IPS DF 19.7 (cell line): ENCODE measurements at regions not wholly inside any gene's neighbourhood (a gene's known extent, or its start where the extent isn't known, plus 50 kb on each side); places are given as distances from the start of the nearest gene placed in this dataset.

Experiments
- DNase-seq: peaks from one replicate; pipeline ENCODE4 v3.0.0-alpha.2; 2013; ENCODE audit warnings: low read depth, low spot score

DNA sequence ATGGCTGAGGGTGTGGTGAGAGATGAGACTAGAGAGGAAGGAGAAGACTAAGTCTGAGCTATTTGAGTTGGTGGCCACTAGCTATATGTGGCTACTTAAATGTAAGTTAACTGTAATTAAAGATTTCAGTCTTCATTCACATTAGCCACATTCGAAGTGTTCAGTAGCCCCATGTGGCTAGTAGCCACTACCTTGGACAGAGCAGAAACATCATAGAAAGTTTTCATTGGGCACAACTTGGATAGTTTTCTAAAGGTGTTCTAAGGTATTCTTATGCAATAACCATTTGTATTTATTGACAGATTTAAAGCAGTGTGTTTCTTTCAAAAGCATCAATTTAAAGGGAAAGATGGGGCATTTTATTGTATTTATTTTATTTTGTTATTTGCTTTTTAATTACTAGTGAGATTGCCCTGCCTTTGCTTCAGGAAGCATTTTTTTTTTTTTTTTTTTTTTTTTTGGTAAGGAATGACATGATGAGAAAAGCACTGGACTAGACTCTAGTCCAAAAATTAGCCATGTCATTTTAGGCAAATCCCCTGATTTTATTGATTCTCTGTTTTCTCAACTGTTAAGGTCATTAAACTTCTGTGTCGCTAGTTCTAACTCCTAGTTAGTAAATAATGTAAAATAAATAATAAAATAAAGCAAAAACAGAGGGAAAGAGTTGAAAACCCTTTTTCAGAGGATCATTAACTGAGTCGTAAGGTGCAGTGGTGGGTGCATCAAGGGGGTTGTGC is 153.0 kb upstream of the ROBO2 start:
- DNase-seq = no peak

DNA sequence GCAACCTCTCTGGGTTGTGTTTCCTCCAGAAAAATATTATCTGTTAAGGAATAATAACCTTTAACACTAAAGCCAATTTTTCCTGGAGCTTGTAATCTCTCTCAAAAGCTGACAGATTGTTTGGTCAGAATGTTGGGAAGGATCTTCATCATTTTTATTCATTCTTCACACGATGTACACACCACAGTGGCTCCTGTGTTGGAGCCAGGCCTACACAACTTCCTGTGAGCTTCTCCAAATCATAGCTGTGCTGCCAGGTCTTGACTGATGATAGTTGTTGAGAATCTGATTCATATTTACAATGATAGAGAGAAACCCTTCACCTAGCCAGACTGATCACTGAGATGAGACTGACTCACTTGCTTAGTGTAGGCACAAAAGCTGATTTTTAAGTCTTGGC is 151.0 kb upstream of the ROBO2 start:
- DNase-seq = no peak

- DNase-seq = no peak
Observed at GRCh38 chr3:76889911-76890310, 150.0 kb upstream of the ROBO2 start.

- DNase-seq = no peak
Observed at GRCh38 chr3:76897076-76897475, 142.8 kb upstream of the ROBO2 start.

DNA sequence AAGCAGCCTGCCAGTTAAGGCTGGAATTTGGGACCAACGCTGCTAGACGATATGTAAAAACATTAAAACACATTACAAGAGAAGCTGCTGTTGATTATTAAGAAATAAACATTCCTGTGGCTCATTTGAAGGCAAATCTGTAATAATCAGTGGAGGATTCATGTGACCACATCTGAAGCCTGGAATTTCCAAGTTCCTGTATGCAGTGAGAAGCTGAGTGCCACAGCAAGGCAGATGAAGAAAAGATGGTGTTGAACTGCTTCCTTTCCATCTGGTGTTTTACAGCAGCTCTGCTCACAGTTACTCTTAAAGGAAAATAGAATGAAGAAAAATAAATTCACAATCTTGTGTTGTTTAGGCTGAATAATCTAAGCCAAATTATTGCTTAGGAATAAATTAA is 139.3 kb upstream of the ROBO2 start:
- DNase-seq = no peak

DNA sequence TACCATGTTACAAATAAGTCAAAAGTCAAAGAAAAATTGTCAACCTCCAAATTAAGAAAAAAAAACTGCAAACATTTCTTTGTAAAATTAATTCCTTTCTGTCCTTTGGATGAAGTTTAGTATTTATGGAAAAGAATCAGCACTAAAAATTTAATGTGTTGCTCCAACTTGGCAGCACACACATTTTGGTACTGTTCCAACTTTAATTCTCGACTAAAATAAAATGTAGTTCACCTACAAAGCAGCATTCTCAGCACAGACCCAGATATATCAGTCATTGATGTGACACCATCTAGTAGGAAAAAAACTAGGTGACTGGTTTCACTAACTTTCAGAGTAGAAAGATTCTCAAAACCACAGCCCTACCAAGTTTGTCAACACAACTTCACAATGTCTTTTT is 131.7 kb upstream of the ROBO2 start:
- DNase-seq = no peak

DNA sequence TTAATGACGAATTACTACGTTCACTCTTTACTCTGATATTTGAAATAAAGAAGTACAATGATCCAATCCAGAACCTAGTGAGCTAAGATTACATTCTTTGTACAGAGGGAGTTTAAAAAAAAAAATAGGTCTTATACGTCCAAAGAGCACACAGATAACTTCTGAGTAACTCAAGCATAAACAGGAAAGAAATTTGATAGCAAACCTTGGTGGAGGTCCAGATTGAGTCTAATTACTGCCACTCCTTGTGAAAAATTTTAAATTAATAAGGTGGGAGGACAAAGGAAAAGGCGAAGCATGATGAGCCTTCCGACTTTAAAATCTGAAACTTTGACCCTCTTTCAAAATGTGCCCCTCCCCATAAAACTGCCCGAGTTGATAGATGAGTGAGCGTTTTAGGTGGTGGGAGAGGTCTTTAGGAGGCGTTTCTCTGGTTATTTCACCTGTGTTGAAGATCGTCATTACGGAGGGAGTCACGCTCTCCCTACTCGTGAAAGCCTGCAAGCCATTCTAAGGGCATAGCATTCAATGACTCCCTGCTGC is 127.0 kb upstream of the ROBO2 start:
- DNase-seq = no peak

GRCh38 chr3:76917436-76917835 is 122.5 kb upstream of the ROBO2 start:
- DNase-seq = no peak

GRCh38 chr3:76920511-76920910 is 119.4 kb upstream of the ROBO2 start:
- DNase-seq = no peak

DNA sequence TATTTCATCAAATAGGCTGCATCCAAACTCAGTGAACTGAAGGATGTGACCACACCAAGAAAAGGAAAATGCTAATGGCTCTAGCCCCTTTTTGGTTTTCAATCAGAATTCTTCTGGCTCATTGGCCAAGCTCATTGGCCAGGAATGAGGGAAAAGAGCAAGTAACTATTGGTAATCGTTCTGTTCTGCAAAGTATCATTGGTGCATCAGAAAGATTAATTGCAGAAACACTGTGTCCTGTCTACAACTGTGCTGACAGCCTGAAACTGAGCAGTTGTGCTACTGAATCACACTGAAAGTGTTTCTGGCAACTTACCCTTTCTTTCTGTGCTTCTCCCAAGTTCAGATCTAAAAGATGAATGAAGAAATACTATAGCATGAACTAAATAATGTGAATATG is 116.4 kb upstream of the ROBO2 start:
- DNase-seq = no peak

DNA sequence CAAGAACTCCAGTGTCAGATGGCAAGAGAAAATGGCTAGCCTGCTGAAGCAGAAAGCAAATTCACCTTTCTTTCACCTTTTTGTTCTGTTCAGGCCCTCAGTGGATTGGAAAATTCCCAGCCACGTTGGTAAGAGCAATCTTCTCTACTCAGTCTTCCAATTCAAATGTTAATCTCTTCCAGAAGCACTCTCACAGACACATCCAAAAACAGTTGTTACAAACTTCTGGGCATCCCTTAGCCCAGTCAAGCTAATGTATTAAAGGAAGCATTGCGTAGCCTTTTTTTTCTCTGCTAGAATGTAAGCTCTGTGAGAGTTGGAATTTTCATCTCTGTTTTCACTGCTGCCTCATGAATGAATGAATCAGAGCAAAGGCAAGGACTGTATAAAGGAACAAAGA is 109.2 kb upstream of the ROBO2 start:
- peak; percentile 38 for DNase-seq

DNA sequence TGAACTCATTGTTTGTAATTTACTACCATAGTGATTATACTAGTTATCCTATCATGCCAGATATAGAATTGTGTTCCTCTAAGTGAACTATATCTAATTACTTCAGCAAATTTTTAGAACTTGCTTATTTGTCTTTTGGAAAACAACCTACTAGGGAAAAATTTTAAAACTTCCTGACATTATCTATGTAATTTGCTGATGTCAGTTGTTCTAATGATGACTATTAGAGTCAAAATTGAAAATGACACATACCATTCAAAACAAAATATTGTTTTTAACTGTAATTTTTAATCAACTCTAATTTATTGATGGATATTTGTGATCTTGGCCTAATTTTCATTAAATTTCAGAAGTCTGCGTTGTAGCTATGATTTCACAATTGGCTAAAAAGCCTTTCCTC is 106.7 kb upstream of the ROBO2 start:
- no peak for DNase-seq

- DNase-seq = no peak
Observed at GRCh38 chr3:76938962-76939361, 100.9 kb upstream of the ROBO2 start.

DNA sequence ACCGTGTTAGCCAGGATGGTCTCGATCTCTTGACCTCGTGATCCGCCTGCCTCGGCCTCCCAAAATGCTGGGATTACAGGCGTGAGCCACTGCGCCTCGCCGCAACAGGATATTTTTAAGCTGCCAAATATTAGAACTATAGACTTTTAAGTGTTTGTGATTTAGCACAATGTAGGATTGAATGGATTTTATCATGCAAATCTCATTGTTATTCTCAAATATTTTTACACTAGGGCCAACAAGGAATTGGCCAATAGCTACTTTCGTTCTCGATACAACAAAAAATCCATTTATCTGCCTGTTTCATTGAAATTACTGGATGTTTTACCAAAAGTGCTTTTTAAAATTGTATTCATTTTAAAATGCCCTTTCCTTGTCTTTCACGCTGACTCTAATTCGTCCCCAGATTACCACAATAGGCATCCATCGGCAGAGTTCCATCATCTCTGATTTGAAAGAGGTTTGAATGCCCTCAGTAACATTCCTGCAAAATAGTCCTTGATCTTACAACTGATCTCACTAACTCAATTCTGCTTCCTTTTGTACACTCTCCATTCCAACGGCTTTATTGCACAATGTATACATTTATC is 99.6 kb upstream of the ROBO2 start:
- DNase-seq = no peak

DNA sequence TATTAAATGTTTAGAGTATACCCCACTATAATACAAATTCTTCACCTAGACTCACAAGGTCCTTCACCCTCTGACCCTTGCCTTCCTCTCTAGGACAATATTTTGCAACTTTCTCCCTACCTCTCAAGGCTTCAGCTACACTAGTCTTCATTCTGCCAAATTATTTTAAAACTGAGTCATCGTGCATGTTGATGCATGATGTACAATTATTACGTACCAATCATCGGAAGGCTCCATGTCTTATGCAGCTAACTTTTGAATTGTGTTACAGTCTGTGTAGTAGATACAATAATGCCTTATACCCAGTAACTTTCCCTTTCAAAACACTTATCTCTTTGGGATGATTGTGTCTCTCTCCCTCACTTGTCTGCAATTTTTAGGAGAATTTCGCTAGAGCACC is 98.5 kb upstream of the ROBO2 start:
- no peak for DNase-seq

DNA sequence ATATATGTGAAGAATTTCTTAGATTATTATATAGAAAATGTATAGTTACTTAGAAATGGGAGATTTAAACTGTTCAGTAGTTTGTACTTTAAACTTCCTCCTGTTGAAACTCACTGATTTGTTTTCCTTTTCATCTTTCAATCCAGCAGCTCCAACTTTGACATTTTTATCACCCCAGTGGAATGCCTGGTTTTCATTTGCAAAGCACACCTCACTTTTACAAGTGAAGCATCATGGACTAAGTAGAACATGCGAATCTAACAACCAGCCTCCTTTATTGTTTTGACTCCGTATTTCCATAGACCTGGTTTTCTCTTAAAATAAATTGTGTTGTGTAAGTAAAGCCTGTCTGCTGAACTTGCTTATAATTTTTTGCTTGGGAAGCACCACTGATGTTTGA is 97.8 kb upstream of the ROBO2 start:
- no peak for DNase-seq

- no peak for DNase-seq
Observed at GRCh38 chr3:76943058-76943457, 96.8 kb upstream of the ROBO2 start.

- no peak for DNase-seq
Observed at GRCh38 chr3:76943671-76944070, 96.2 kb upstream of the ROBO2 start.

DNA sequence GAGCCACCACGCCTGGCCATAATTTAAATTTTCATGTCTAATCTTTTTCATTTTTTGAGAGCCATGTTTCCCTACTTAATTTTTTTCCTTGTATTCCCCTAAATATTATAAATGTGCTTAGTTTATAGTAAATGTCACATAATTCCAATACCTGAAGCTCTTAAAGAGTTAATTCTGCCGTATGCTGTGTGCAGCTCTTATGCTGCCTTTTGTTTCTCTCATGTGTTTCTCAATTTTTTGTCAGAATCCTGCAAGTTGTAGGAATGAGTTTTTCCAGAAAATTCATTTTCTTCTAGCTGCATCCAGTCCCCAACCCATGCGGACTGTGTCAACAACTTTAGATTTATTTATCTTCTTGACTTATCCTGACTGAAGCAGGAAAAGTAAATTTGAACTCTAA is 90.9 kb upstream of the ROBO2 start:
- no peak for DNase-seq

GRCh38 chr3:76949462-76949861 is 90.4 kb upstream of the ROBO2 start:
- no peak for DNase-seq

- DNase-seq = no peak
Observed at GRCh38 chr3:76950590-76950989, 89.3 kb upstream of the ROBO2 start.

- DNase-seq = no peak
Observed at GRCh38 chr3:76954412-76954811, 85.5 kb upstream of the ROBO2 start.

DNA sequence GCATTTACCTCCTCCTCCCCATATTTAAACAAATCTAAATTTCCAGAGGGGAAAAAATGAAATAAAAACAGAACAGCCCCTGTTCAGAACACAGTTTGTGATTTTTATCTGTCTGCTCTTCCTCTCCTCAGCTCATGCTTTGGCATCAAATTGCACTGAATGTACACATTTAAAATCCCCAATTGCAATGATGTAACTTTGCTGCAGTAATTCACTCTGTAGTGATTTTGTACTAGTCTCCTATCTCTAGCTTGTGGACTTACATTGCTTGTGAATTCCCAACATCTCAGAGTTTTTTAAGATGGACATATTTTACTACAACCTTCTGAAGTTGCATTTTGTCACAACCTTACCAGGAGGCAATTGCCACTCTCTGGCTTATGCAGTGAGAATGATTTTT is 81.6 kb upstream of the ROBO2 start:
- DNase-seq = no peak

DNA sequence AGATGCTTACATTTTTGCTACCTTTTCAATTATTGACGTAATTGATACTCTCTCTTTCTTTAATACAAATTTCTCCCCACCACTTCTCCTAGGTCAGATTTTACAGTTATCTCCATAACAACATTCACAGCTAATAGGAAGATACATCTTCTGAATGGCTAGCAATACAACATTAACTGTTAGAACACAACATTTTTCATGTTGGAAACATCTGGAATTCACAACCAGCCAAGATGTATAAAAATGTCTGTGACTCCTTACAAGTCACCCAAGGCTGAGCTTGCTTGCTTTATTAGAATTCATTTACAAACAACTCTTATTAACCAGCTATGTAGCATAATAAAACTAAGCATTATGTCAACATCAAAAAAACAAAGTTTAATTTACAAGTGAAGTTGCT is 81.0 kb upstream of the ROBO2 start:
- DNase-seq = no peak
